Body of pancreas (tissue), 4 donors: ENCODE measurements at regions not wholly inside any gene's neighbourhood (a gene's known extent, or its start where the extent isn't known, plus 50 kb on each side); places are given as distances from the start of the nearest gene placed in this dataset.

Source experiments
- CTCF ChIP-seq, 7 experiments: fragments of 450-650 bp in 4 of 7; fragments of 200-600 bp in 3 of 7; sonication (generic) in 3 of 7; IDR thresholded peaks; one replicate each; pipeline ENCODE4 v1.5.1; 2016 to 2019; ENCODE audit warnings: antibody characterized with exemption in 7 of 7
- POLR2A ChIP-seq, 3 donors: fragments of 450-650 bp; IDR thresholded peaks; one replicate each; pipeline ENCODE4 v1.6.1; 2016; ENCODE audit warnings: antibody characterized with exemption in 3 of 3, mild to moderate bottlenecking in 2 of 3

DNA sequence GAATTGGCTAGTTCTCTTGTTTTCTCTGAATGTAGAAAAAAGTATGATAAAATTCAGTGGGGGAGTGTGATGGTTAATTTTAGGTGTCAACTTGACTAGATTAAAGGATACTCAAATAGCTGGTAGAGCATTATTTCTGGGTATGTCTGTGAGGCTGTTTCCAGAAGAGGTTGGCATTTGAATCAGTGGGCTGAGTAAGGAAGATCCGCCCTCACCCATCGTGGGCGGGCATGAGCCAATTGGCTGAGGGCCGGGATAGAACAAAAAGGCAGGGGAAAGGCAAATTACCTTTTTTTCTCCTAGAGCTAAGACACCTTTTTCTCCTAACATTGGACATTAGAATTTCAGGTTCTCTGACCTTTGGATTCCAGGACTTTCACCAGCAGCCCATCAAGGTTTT is 667.6 kb upstream of the SLC8A1 start:
- TF ChIP-seq CTCF (IDR thresholded peaks at IDR 0.05): no peak
- no peak for TF ChIP-seq POLR2A (IDR thresholded peaks at IDR 0.05)
